SK-N-SH (cell line): ENCODE measurements at regions not wholly inside any gene's neighbourhood (a gene's known extent, or its start where the extent isn't known, plus 50 kb on each side); places are given as distances from the start of the nearest gene placed in this dataset.

Source experiments
- CTCF ChIA-PET: fragments of 300-600, 350-600 bp; formaldehyde crosslinking; extraction: SDS; loops from one replicate; lab custom pipeline; 2021; lab: Yijun Ruan, JAX
- POLR2A ChIA-PET: fragments of 350-600 bp; sonication (Branson Sonifier 250); formaldehyde crosslinking; extraction: SDS; loops from one replicate; lab custom pipeline; 2020; ENCODE audit warnings: antibody characterized with exemption, inconsistent platforms; lab: Yijun Ruan, JAX
- DNase-seq: peaks from one replicate; pipeline ENCODE4 v3.0.0; 2012
- H2AFZ ChIP-seq: fragments of 200-600 bp; sonication (generic); 2 replicates; pipeline ENCODE4 v1.8.1; 2016; ENCODE audit warnings: antibody characterized with exemption, mild to moderate bottlenecking, low read depth
- H3F3A ChIP-seq: fragments of 200-600 bp; sonication (generic); replicated peaks from 2 replicates; pipeline ENCODE3; 2016; ENCODE audit warnings: antibody characterized with exemption, mild to moderate bottlenecking; ENCODE audit not compliant: insufficient read depth
- H3K27ac ChIP-seq, 2 experiments: fragments of 200-500 bp in 1 of 2; fragments of 200-600 bp in 1 of 2; sonication (Bioruptor generic) in 1 of 2; sonication (generic), shearing (Covaris generic) in 1 of 2; 2 replicates each; pipeline versions ENCODE4 v1.5.1 to v1.6.1; 2014 to 2016; ENCODE audit warnings: low read depth in 2 of 2, inconsistent platforms in 1 of 2, low read length in 1 of 2, mild to moderate bottlenecking in 1 of 2, mixed read lengths in 1 of 2
- H3K27me3 ChIP-seq: fragments of 200-600 bp; sonication (generic), shearing (Covaris generic); 2 replicates; pipeline ENCODE4 v1.6.1; 2016; ENCODE audit warnings: mixed run types; ENCODE audit not compliant: insufficient read depth
- H3K36me3 ChIP-seq, 2 experiments: fragments of 200-500 bp in 1 of 2; fragments of 200-600 bp in 1 of 2; sonication (Bioruptor generic) in 1 of 2; sonication (generic) in 1 of 2; replicated peaks in 1 of 2; 2 replicates each; pipeline versions ENCODE3 to v1.5.1; 2014 to 2016; ENCODE audit warnings: low read length in 1 of 2, mild to moderate bottlenecking in 1 of 2; ENCODE audit not compliant: insufficient read depth in 2 of 2, control insufficient read depth in 1 of 2
- H3K4me1 ChIP-seq, 2 experiments: fragments of 200-500 bp in 1 of 2; fragments of 200-600 bp in 1 of 2; sonication (Bioruptor generic) in 1 of 2; sonication (generic), shearing (Covaris generic) in 1 of 2; 2 replicates each; pipeline versions ENCODE4 v1.5.1 to v1.6.1; 2014 to 2016; ENCODE audit warnings: low read depth in 1 of 2, low read length in 1 of 2, mixed run types in 1 of 2; ENCODE audit not compliant: insufficient read depth in 2 of 2, control insufficient read depth in 1 of 2
- H3K4me2 ChIP-seq: fragments of 200-600 bp; sonication (generic), shearing (Covaris generic); 2 replicates; pipeline ENCODE4 v1.6.1; 2017; ENCODE audit warnings: mixed run types
- H3K4me3 ChIP-seq, 2 experiments: fragments of 200-500 bp in 1 of 2; fragments of 200-600 bp in 1 of 2; sonication (Bioruptor generic) in 1 of 2; sonication (generic), shearing (Covaris generic) in 1 of 2; 2 replicates each; pipeline versions ENCODE4 v1.5.1 to v1.8.1; 2014 to 2016; ENCODE audit warnings: low read depth in 2 of 2, inconsistent platforms in 1 of 2, low read length in 1 of 2, mild to moderate bottlenecking in 1 of 2, mixed read lengths in 1 of 2, moderate library complexity in 1 of 2
- H3K79me2 ChIP-seq: fragments of 200-600 bp; sonication (generic); 2 replicates; pipeline ENCODE4 v1.8.1; 2017; ENCODE audit warnings: mild to moderate bottlenecking; ENCODE audit not compliant: insufficient read depth
- H3K9ac ChIP-seq: fragments of 200-600 bp; sonication (generic); 2 replicates; pipeline ENCODE4 v1.6.1; 2017; ENCODE audit warnings: mixed run types
- H3K9me2 ChIP-seq: fragments of 200-600 bp; sonication (generic); 2 replicates; pipeline ENCODE4 v1.6.1; 2017; ENCODE audit warnings: mixed run types
- H3K9me3 ChIP-seq: fragments of 200-600 bp; sonication (generic); 2 replicates; pipeline ENCODE4 v1.6.1; 2017; ENCODE audit warnings: mixed run types, mild to moderate bottlenecking, moderate library complexity
- H4K20me1 ChIP-seq: fragments of 200-600 bp; sonication (generic); 2 replicates; pipeline ENCODE4 v1.6.1; 2017; ENCODE audit warnings: mild to moderate bottlenecking, mixed run types; ENCODE audit not compliant: insufficient read depth
- CHD2 ChIP-seq: fragments of 150-350 bp; IDR thresholded peaks from 2 replicates; pipeline ENCODE4 v1.6.1; 2018; ENCODE audit warnings: low read length; ENCODE audit not compliant: partially characterized antibody
- EZH2phosphoT487 ChIP-seq: fragments of 200-600 bp; sonication (generic); IDR thresholded peaks from 2 replicates; pipeline ENCODE4 v1.6.1; 2017; ENCODE audit warnings: low read depth, mixed run types, mild to moderate bottlenecking, antibody characterized with exemption, moderate library complexity, borderline replicate concordance
- FOSL2 ChIP-seq: IDR thresholded peaks from 2 replicates; pipeline ENCODE4 v1.4.0; 2012; ENCODE audit warnings: low read depth, mild to moderate bottlenecking, moderate library complexity, borderline replicate concordance
- FOXJ3 ChIP-seq: sonication (generic); formaldehyde crosslinking; IDR thresholded peaks from 2 replicates; pipeline ENCODE4 v1.5.1; 2020; ENCODE audit warnings: mild to moderate bottlenecking, missing genetic modification reagents
- FOXM1 ChIP-seq: IDR thresholded peaks from 2 replicates; pipeline ENCODE4 v1.4.0; 2012; ENCODE audit warnings: low read depth, mild to moderate bottlenecking
- GABPA ChIP-seq: IDR thresholded peaks from 2 replicates; pipeline ENCODE4 v1.4.0; 2012; ENCODE audit warnings: low read depth, mild to moderate bottlenecking
- GATA2 ChIP-seq: sonication (generic); formaldehyde crosslinking; IDR thresholded peaks from 2 replicates; pipeline ENCODE4 v1.5.0; 2020; ENCODE audit warnings: mild to moderate bottlenecking, missing genetic modification reagents
- JUND ChIP-seq: IDR thresholded peaks from 2 replicates; pipeline ENCODE4 v1.4.0; 2012
- MXI1 ChIP-seq: IDR thresholded peaks from 2 replicates; pipeline ENCODE4 v1.6.1; 2012; ENCODE audit warnings: mild to moderate bottlenecking, low read depth, low read length, improper control_type of control experiment
- NFIC ChIP-seq: IDR thresholded peaks from 2 replicates; pipeline ENCODE4 v1.4.0; 2012; ENCODE audit warnings: borderline replicate concordance
- NRF1 ChIP-seq: IDR thresholded peaks from 2 replicates; pipeline ENCODE4 v1.6.1; 2012; ENCODE audit warnings: low read depth, mild to moderate bottlenecking, low read length
- POLR2AphosphoS5 ChIP-seq: IDR thresholded peaks from 2 replicates; pipeline ENCODE4 v1.6.1; 2012; ENCODE audit warnings: low read depth, low read length
- RAD21 ChIP-seq: IDR thresholded peaks from 2 replicates; pipeline ENCODE4 v1.6.1; 2012; ENCODE audit warnings: mild to moderate bottlenecking, low read length
- RCOR1 ChIP-seq: fragments of 150-350 bp; IDR thresholded peaks from 2 replicates; pipeline ENCODE4 v1.6.1; 2017; ENCODE audit warnings: antibody characterized with exemption, low read length
- RFX5 ChIP-seq: IDR thresholded peaks from 2 replicates; pipeline ENCODE4 v1.6.1; 2012; ENCODE audit warnings: mild to moderate bottlenecking, improper control_type of control experiment, low read length
- SMC3 ChIP-seq: IDR thresholded peaks from 2 replicates; pipeline ENCODE4 v1.6.1; 2012; ENCODE audit warnings: low read depth, low read length, improper control_type of control experiment
- TAF1 ChIP-seq: IDR thresholded peaks from 2 replicates; pipeline ENCODE4 v1.6.1; 2012; ENCODE audit warnings: low read depth, mild to moderate bottlenecking, low read length, moderate library complexity, borderline replicate concordance
- TCF12 ChIP-seq: IDR thresholded peaks from 2 replicates; pipeline ENCODE4 v1.4.0; 2012
- TEAD4 ChIP-seq: IDR thresholded peaks from 2 replicates; pipeline ENCODE4 v1.4.0; 2012; ENCODE audit warnings: mild to moderate bottlenecking, borderline replicate concordance; ENCODE audit not compliant: insufficient read depth
- YY1 ChIP-seq: IDR thresholded peaks from 2 replicates; pipeline ENCODE4 v1.4.0; 2012; ENCODE audit warnings: low read depth, mild to moderate bottlenecking
- WGBS: methylation state at CpG from one replicate; pipeline ENCODE4 v1.1.6; 2017; ENCODE audit warnings: low lambda C conversion rate; 5-methylcytosine and 5-hydroxymethylcytosine counted together
- TF ChIP-seq, protein P1 (sequence below): fragments of 200-600 bp; sonication (generic); IDR thresholded peaks from 2 replicates; pipeline ENCODE4 v1.6.1; 2017; ENCODE audit warnings: antibody characterized with exemption, mild to moderate bottlenecking, moderate library complexity
- TF ChIP-seq, protein P2 (sequence below): fragments of 150-350 bp; IDR thresholded peaks from 2 replicates; pipeline ENCODE4 v1.6.1; 2017; ENCODE audit warnings: antibody characterized with exemption, low read length, low read depth, borderline replicate concordance
- TF ChIP-seq, protein P3 (sequence below): IDR thresholded peaks from 2 replicates; pipeline ENCODE4 v1.6.1; 2012; ENCODE audit warnings: mild to moderate bottlenecking, low read depth, low read length, moderate library complexity

GRCh38 chr16:76118344-76118743, 158.9 kb upstream of the CNTNAP4 start:
- Histone ChIP-seq H3K4me1 (no peaks in the 10 kb centered on the region), H3K9ac (no peak overlapping the region), H2AFZ (no peak overlapping the region), H3K79me2 (no peaks in the 10 kb centered on the region), H3K9me3 (no peaks in the 10 kb centered on the region; the same call in 1 of the 2 replicates), H3F3A (no peaks in the 10 kb centered on the region), H3K27ac (no peak overlapping the region), H3K4me2 (no peak overlapping the region), H3K36me3 (no peaks in the 10 kb centered on the region), H4K20me1 (no peaks in the 10 kb centered on the region), H3K9me2 (no peaks in the 10 kb centered on the region), H3K4me3 (no peak overlapping the region), H3K27me3 (no peaks in the 10 kb centered on the region)
- ChIA-PET POLR2A (no interaction called here), CTCF (no interaction called here)
- TF ChIP-seq MXI1 (no peak), FOXM1 (no peak), POLR2AphosphoS5 (no peak), NRF1 (no peak), GATA2 (no peak), RCOR1 (no peak), RFX5 (no peak), TAF1 (no peak), TCF12 (no peak), JUND (no peak), FOXJ3 (CRISPR knock-in tag) (no peak), GABPA (no peak), EZH2phosphoT487 (no peak)
- TF ChIP-seq, protein P1, sequence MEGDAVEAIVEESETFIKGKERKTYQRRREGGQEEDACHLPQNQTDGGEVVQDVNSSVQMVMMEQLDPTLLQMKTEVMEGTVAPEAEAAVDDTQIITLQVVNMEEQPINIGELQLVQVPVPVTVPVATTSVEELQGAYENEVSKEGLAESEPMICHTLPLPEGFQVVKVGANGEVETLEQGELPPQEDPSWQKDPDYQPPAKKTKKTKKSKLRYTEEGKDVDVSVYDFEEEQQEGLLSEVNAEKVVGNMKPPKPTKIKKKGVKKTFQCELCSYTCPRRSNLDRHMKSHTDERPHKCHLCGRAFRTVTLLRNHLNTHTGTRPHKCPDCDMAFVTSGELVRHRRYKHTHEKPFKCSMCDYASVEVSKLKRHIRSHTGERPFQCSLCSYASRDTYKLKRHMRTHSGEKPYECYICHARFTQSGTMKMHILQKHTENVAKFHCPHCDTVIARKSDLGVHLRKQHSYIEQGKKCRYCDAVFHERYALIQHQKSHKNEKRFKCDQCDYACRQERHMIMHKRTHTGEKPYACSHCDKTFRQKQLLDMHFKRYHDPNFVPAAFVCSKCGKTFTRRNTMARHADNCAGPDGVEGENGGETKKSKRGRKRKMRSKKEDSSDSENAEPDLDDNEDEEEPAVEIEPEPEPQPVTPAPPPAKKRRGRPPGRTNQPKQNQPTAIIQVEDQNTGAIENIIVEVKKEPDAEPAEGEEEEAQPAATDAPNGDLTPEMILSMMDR = no peak
- TF ChIP-seq, protein P2, sequence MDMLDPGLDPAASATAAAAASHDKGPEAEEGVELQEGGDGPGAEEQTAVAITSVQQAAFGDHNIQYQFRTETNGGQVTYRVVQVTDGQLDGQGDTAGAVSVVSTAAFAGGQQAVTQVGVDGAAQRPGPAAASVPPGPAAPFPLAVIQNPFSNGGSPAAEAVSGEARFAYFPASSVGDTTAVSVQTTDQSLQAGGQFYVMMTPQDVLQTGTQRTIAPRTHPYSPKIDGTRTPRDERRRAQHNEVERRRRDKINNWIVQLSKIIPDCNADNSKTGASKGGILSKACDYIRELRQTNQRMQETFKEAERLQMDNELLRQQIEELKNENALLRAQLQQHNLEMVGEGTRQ = no peak
- 22% methylated on average over 1 of the region's 1 CpG for whole genome bisulfite sequencing
- no peak for DNase-seq

DNA sequence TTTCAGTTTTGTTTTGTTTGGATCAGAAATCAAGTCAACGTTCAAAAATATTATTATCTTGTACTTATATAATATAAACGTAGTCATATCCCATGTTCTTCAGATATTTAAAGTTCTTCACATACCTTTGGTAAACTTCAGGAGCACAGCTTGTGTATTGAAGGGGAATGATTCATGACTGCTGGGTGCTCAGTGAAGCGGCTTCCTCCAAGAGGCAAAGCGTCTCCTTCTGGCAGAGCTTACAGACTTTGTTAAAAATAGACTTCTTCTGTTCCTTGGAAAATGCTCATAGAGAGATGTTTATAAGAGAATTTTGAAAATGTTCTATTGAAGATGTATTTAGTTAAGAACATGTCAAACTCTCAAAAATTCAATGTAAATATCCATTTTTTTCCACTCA, 155.6 kb upstream of the CNTNAP4 start:
- no peak overlapping the region for H3K9ac ChIP-seq
- H3K9me2 ChIP-seq = no peaks in the 10 kb centered on the region
- ChIA-PET POLR2A (no interaction called here), CTCF (no interaction called here)
- DNase-seq = no peak
- no peak overlapping the region for H3K27ac ChIP-seq
- H3K4me3 ChIP-seq = no peak overlapping the region
- H3K79me2 ChIP-seq = no peaks in the 10 kb centered on the region
- no peaks in the 10 kb centered on the region for H4K20me1 ChIP-seq
- no peaks in the 10 kb centered on the region for H3F3A ChIP-seq
- WGBS = 30% methylated on average over 4 of the region's 4 CpGs
- no peaks in the 10 kb centered on the region for H3K36me3 ChIP-seq
- no peak overlapping the region for H2AFZ ChIP-seq
- H3K4me2 ChIP-seq = no peak overlapping the region
- H3K27me3 ChIP-seq = no peaks in the 10 kb centered on the region
- H3K4me1 ChIP-seq = no peaks in the 10 kb centered on the region
- no peaks in the 10 kb centered on the region; the same call in 1 of the 2 replicates for H3K9me3 ChIP-seq
- no peak for TF ChIP-seq CHD2
- no peak for TF ChIP-seq RAD21
- TF ChIP-seq MXI1 = no peak
- no peak for TF ChIP-seq NFIC
- TF ChIP-seq TEAD4 = no peak
- TF ChIP-seq SMC3 = no peak
- TF ChIP-seq RCOR1 = no peak
- TF ChIP-seq GATA2 = no peak
- TF ChIP-seq TAF1 = no peak
- TF ChIP-seq JUND = no peak
- TF ChIP-seq, protein P2 = no peak
- TF ChIP-seq RFX5 = no peak
- no peak for TF ChIP-seq FOXM1
- TF ChIP-seq YY1 = no peak
- TF ChIP-seq, protein P3, sequence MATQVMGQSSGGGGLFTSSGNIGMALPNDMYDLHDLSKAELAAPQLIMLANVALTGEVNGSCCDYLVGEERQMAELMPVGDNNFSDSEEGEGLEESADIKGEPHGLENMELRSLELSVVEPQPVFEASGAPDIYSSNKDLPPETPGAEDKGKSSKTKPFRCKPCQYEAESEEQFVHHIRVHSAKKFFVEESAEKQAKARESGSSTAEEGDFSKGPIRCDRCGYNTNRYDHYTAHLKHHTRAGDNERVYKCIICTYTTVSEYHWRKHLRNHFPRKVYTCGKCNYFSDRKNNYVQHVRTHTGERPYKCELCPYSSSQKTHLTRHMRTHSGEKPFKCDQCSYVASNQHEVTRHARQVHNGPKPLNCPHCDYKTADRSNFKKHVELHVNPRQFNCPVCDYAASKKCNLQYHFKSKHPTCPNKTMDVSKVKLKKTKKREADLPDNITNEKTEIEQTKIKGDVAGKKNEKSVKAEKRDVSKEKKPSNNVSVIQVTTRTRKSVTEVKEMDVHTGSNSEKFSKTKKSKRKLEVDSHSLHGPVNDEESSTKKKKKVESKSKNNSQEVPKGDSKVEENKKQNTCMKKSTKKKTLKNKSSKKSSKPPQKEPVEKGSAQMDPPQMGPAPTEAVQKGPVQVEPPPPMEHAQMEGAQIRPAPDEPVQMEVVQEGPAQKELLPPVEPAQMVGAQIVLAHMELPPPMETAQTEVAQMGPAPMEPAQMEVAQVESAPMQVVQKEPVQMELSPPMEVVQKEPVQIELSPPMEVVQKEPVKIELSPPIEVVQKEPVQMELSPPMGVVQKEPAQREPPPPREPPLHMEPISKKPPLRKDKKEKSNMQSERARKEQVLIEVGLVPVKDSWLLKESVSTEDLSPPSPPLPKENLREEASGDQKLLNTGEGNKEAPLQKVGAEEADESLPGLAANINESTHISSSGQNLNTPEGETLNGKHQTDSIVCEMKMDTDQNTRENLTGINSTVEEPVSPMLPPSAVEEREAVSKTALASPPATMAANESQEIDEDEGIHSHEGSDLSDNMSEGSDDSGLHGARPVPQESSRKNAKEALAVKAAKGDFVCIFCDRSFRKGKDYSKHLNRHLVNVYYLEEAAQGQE = no peak
- TF ChIP-seq FOSL2 = no peak
